ENCODE measurements at regions not wholly inside any gene's neighbourhood (a gene's known extent, or its start where the extent isn't known, plus 50 kb on each side); places are given as distances from the start of the nearest gene placed in this dataset.
"Not testable (repeated sequence)": the region's sequence is repeated elsewhere in the genome, so short reads cannot be mapped to it uniquely, and the experiment has no call there.

GRCh38 chr11:27241311-27242122 lies 121.5 kb downstream of the CCDC34 start:
- no peak for DNase-seq

- no peak for DNase-seq
Observed at GRCh38 chr11:27239305-27239942, 123.6 kb downstream of the CCDC34 start.

GRCh38 chr11:27238811-27239210 lies 124.2 kb downstream of the CCDC34 start:
- no peak for DNase-seq

- DNase-seq = no peak
Observed at GRCh38 chr11:27237643-27238042, 125.4 kb downstream of the CCDC34 start.

- no peak for DNase-seq
Observed at GRCh38 chr11:27234961-27235360, 128.1 kb downstream of the CCDC34 start.

- no peak for DNase-seq
Observed at GRCh38 chr11:27234043-27234668, 128.9 kb downstream of the CCDC34 start.

GRCh38 chr11:27233654-27234042 lies 129.4 kb downstream of the CCDC34 start:
- DNase-seq = no peak

GRCh38 chr11:27231530-27231929 lies 131.5 kb downstream of the CCDC34 start:
- DNase-seq = no peak

- no peak for DNase-seq
Observed at GRCh38 chr11:27230192-27230572, 132.8 kb downstream of the CCDC34 start.

GRCh38 chr11:27229511-27230191 lies 133.4 kb downstream of the CCDC34 start:
- no peak for DNase-seq

- no peak for DNase-seq
Observed at GRCh38 chr11:27228906-27229290, 134.1 kb downstream of the CCDC34 start.

GRCh38 chr11:27228232-27228905 lies 134.6 kb downstream of the CCDC34 start:
- DNase-seq = no peak

GRCh38 chr11:27227736-27228135 lies 135.3 kb downstream of the CCDC34 start:
- DNase-seq = no peak

GRCh38 chr11:27219487-27220039 lies 143.5 kb downstream of the CCDC34 start:
- DNase-seq = not testable (repeated sequence)

GRCh38 chr11:27218421-27219038 lies 144.5 kb downstream of the CCDC34 start:
- DNase-seq = no peak

GRCh38 chr11:27217948-27218420 lies 145.0 kb downstream of the CCDC34 start:
- no peak for DNase-seq

GRCh38 chr11:27217496-27217895 lies 145.5 kb downstream of the CCDC34 start:
- no peak for DNase-seq

- no peak for DNase-seq
Observed at GRCh38 chr11:27216270-27217149, 146.5 kb downstream of the CCDC34 start.

GRCh38 chr11:27215471-27216269 lies 147.3 kb downstream of the CCDC34 start:
- DNase-seq = no peak

- no peak for DNase-seq
Observed at GRCh38 chr11:27214713-27215112, 148.3 kb downstream of the CCDC34 start.
